Progenitor cell of endocrine pancreas (in vitro differentiated cells): ENCODE measurements at regions not wholly inside any gene's neighbourhood (a gene's known extent, or its start where the extent isn't known, plus 50 kb on each side); places are given as distances from the start of the nearest gene placed in this dataset.

Source experiments
- DNase-seq: peaks from one replicate; pipeline ENCODE4 v3.0.0; 2021; ENCODE audit warnings: low spot score; ENCODE audit not compliant: unreplicated experiment
- H3K27ac Mint-ChIP-seq: 2 replicates; pipeline ENCODE4 v1.8.0; 2021; ENCODE audit warnings: mild to moderate bottlenecking, moderate library complexity, mixed read lengths
- H3K27me3 Mint-ChIP-seq: 2 replicates; pipeline ENCODE4 v1.8.0; 2021; ENCODE audit warnings: mixed read lengths
- H3K36me3 Mint-ChIP-seq: 2 replicates; pipeline ENCODE4 v1.8.0; 2022; ENCODE audit warnings: mixed read lengths; ENCODE audit not compliant: insufficient read depth
- H3K4me1 Mint-ChIP-seq: 2 replicates; pipeline ENCODE4 v1.8.0; 2021; ENCODE audit warnings: low read depth, mixed read lengths
- H3K4me3 Mint-ChIP-seq: 2 replicates; pipeline ENCODE4 v1.8.0; 2021; ENCODE audit warnings: low read depth, mild to moderate bottlenecking, moderate library complexity, mixed read lengths
- H3K9me3 Mint-ChIP-seq: 2 replicates; pipeline ENCODE4 v1.8.0; 2021; ENCODE audit warnings: low read depth, mixed read lengths
- CTCF ChIP-seq: fragments of 200-600 bp; sonication (generic); IDR thresholded peaks from one replicate; pipeline ENCODE4 v1.5.0; 2021; ENCODE audit warnings: antibody characterized with exemption, mild to moderate bottlenecking; ENCODE audit not compliant: unreplicated experiment

DNA sequence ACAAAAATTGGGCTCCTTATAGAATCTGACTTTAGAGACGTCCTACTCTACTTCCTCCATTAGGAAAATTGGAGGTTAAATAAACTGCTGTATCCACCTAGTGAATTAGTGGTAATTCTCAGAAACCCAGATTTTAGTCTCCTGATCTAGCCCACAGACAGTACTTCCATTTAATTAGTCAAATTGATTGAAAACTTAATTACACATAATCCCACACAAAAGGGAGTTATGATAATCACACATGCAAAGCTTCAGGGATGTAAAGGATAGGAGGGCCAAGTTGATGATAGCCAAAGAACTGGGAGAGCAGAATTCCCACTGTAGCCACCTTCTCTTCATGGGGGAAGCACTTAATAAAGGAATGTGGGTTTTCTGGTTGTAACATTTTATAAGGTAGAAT lies 471.9 kb downstream of the TMEM182 start:
- TF ChIP-seq CTCF, result no peak

GRCh38 chr2:103235283-103235682 lies 473.5 kb downstream of the TMEM182 start:
- Mint-ChIP-seq H3K4me1 (no peaks in the 10 kb centered on the region), H3K9me3 (peaks cover 7% of the 10 kb centered on the region), H3K27ac (no peak overlapping the region), H3K36me3 (no peaks in the 10 kb centered on the region), H3K4me3 (no peak overlapping the region), H3K27me3 (no peaks in the 10 kb centered on the region)
- no peak for DNase-seq
- TF ChIP-seq CTCF, result no peak

More for the DNA sequence above, 471.9 kb downstream of the TMEM182 start:
- H3K9me3 Mint-ChIP-seq, result peaks cover 6% of the 10 kb centered on the region
- H3K4me3 Mint-ChIP-seq, result no peak overlapping the region
- H3K36me3 Mint-ChIP-seq, result no peaks in the 10 kb centered on the region
- no peak for DNase-seq
- H3K4me1 Mint-ChIP-seq, result peaks cover 2% of the 10 kb centered on the region
- no peaks in the 10 kb centered on the region for H3K27me3 Mint-ChIP-seq
- H3K27ac Mint-ChIP-seq, result no peak overlapping the region

DNA sequence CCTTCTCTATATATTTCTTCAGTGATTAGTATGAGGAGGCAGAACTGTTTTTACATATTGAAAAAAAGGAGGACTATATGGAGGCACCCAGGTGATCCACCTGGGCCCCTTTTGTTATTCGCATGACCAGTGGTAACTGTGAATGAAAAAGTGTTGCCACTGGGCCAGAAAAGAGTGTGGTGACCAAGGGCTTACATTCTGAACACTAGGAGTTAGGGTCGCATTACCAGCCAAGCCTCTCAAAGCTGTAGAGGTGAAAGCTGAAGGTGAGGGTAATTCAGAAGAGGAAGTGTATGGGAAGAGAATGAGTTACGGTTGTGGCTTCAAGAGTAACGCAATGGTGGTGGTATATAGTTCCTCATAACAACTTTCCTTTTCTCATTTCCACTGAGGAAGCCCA lies 487.6 kb downstream of the TMEM182 start:
- Mint-ChIP-seq H3K4me3 (no peak overlapping the region), H3K36me3 (no peaks in the 10 kb centered on the region)
- DNase-seq, result no peak

GRCh38 chr2:103252781-103253180 lies 490.9 kb downstream of the TMEM182 start:
- Mint-ChIP-seq H3K27me3 (no peaks in the 10 kb centered on the region), H3K9me3 (no peaks in the 10 kb centered on the region), H3K4me3 (no peak overlapping the region), H3K4me1 (no peaks in the 10 kb centered on the region), H3K27ac (no peak overlapping the region), H3K36me3 (no peaks in the 10 kb centered on the region)
- DNase-seq, result no peak
- no peak for TF ChIP-seq CTCF

More for the DNA sequence above, 487.6 kb downstream of the TMEM182 start:
- Mint-ChIP-seq H3K27me3 (no peaks in the 10 kb centered on the region), H3K4me1 (no peaks in the 10 kb centered on the region), H3K9me3 (no peaks in the 10 kb centered on the region), H3K27ac (no peak overlapping the region)
- no peak for TF ChIP-seq CTCF

DNA sequence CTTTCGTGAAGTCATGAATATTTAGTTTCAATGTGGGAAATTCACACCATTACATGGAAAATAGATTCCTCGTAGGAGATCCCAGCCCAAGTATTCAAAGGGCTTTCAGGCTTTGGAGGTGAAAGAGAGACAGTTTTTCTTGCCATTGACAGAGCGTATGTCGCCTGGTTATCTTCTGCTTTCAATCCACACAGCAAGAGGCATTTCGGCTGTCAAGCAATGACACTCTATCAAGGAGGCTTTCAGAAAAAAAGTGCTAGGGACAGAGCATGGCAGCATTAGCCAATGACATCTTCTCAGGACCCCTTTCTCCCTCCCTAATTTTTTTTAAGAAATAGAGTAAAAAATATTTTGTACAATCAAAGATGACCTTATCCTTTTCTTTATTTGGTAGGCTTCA lies 492.8 kb downstream of the TMEM182 start:
- H3K4me3 Mint-ChIP-seq, result no peak overlapping the region
- H3K9me3 Mint-ChIP-seq, result no peaks in the 10 kb centered on the region
- H3K27me3 Mint-ChIP-seq, result no peaks in the 10 kb centered on the region
- no peaks in the 10 kb centered on the region for H3K4me1 Mint-ChIP-seq
- no peak overlapping the region for H3K27ac Mint-ChIP-seq
- no peaks in the 10 kb centered on the region for H3K36me3 Mint-ChIP-seq
- no peak for DNase-seq
- no peak for TF ChIP-seq CTCF
